GM18873 (cell line): ENCODE measurements at regions not wholly inside any gene's neighbourhood (a gene's known extent, or its start where the extent isn't known, plus 50 kb on each side); places are given as distances from the start of the nearest gene placed in this dataset.
"Not testable (repeated sequence)": the region's sequence is repeated elsewhere in the genome, so short reads cannot be mapped to it uniquely, and the experiment has no call there.

ENCODE experiments used
- ATAC-seq: cut with Tn5 transposase; IDR thresholded peaks from one replicate; pipeline ENCODE4 v1.9.1; 2021; ENCODE audit warnings: mild to moderate bottlenecking, moderate library complexity, moderate number of reproducible peaks; ENCODE audit not compliant: unreplicated experiment, low FRiP score

DNA sequence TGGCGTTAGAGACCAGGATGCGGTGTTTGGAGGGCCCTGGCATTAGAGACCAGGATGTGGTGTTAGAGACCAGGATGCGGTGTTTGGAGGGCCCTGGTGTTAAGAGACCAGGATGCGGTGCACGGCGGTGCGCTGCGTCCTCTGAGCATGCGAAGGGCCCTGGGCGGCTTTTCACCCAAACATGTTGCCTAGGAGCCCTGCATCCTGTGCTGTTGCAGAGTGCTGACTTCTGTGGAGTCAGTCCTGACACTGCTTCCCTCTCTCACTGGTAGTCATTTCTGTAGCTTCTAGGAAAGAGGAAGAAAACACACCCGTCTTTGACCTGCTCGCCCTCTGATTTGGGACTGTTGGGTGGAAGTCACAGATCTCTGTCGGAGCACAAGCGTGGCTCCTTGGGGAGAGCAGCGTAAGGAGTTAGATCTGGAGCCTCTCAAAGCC lies 141.2 kb downstream of the LAT start:
- ATAC-seq = no peak

GRCh38 chr16:29124828-29125227 lies 140.0 kb downstream of the LAT start:
- no peak for ATAC-seq

DNA sequence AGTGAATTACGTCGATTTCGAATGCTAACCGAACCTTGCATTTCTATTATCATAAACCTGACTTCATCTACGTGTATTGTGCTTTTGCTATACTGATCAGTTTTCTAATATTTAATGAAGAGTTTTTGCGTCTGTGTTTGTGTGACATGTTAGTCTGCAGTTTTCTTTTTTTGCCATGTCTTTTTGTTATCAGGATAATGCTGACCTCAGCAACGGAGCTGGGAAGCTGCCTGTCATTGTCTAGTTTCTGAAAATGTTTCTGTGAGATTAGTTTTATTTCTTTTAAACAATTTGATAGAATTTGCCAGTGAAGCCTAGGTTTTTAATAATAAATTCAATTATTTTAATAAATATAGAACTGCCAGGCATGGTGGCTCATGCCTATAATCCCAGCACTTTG lies 139.3 kb downstream of the LAT start:
- not testable (repeated sequence) for ATAC-seq

DNA sequence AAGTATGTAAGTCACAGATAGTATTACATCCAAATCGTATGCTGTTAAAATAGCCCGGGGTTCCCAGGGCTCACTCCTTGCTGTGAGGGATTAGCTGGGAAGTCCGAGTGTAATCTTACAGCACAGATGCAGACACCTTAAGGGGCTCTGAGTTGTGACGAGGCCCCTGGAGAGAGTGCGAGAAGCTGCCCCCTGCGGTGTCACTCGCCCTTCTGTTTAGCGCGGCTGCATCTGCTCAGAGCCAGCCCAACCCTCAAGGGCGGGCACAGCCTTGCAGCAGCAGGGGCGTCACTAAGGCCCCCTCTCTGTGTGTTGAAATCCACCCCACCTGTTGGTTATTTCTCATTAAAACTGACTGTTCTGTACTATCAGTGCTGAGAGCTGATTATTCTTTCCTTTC lies 135.8 kb downstream of the LAT start:
- not testable (repeated sequence) for ATAC-seq

DNA sequence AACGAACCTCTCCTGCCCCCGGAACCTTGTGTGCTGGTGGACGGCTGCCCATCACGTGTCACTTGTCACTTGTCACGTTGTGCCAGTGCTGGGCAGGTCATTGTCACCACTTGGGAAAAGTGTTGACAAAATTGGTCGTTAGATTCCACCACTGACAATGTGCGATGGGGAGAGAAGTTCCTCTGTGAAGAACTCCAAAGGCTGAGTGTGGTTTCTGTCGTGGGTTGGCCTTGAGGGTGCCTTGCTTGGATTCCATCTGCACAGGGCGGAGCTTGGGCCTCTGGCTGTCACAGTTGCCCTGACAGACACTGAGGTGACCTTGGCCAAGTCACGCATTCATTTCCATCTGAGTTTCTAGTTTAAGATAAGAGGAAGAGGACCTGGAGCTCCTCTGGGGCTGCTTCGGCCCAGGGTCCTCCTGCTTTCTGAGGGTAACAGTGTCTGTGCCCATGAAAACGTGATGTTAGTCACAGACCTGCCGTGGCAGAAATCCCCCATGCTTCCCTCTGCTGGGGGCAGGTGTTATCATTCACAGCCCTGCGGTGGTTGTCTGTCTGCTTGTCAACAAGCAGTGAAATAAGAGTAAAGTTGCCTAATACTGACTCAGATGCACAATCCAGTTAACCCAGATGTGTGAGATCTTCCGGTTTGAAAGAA lies 133.6 kb downstream of the LAT start:
- ATAC-seq = not testable (repeated sequence)

- ATAC-seq = no peak
These were observed 132.8 kb downstream of the LAT start for GRCh38 chr16:29117631-29118030.

- ATAC-seq = no peak
These were observed 132.1 kb downstream of the LAT start for GRCh38 chr16:29116980-29117379.

DNA sequence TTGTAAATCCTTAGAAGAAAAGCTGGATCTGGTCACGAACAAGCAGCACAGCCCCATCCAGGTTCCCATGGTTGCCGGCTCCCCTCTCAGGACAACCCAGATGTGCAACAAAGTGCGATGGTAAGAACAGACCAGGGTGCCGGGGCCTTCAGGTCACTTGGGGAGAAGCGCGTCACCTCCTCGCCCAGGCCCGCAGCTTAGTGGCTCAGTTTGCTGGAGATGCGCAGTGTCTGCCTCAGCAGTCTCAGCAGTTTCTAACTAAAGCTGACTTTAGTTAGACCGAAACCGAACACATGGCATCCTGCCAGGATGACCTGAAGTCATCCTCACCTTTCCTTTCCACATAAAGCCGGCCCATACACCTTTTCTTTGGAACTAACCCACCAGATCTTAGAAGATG lies 131.4 kb downstream of the LAT start:
- ATAC-seq = not testable (repeated sequence)

DNA sequence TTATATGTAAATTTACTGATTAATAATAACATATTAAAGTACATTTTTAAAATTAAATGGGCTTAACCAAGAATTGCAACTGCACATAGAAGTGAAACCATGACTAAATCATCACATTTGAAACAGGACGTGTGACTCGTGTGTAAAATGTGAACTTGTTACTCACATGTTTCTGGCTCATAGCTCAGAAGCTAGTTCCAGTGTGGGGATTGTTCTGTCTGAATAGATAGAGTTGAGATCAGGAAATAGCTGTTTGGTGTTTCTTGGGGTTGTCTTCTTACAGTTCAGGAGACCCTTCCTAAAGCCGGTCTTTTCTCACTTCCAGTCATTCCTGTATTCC lies 130.9 kb downstream of the LAT start:
- not testable (repeated sequence) for ATAC-seq

- not testable (repeated sequence) for ATAC-seq
These were observed 130.3 kb downstream of the LAT start for GRCh38 chr16:29114989-29115801.

DNA sequence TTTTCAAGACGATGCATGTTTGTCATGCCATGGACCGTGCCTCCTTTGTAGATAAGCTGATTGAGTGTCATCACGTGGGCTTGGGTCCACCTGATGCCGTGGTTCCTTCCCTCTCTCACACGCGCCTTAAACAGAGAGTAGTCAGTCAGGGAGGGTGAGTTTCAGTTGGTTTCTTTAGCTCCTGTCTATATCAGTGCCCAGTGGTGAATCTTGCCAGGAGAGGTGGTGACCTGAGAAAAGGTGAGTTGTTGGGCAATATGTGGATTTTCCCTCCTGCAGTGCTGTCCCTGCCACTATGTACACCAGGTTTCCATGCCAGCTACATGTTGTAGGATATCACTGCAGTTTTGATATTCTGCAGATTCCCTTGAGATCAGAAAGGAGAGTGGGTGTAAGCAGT lies 129.7 kb downstream of the LAT start:
- ATAC-seq = no peak

DNA sequence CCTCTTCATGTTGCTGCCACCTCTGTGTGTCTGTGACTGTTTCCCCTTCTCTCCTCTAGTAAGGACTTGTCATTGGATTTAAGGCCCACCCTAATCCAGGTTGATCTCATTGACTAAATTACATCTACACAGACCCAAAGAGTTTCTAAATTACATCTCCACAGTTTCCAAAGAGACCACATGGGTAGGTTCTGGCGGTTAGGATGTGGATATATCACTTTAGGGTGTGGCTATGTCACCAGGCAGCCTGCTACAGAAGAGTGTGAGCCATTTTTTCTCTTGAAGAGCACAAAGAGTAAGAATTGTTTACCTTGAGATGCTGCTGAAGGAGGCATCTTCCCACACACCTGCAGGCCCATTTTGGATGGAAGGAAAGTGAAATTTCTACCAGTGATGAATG lies 128.6 kb downstream of the LAT start:
- ATAC-seq = not testable (repeated sequence)

- ATAC-seq = no peak
These were observed 128.0 kb downstream of the LAT start for GRCh38 chr16:29112755-29113347.

DNA sequence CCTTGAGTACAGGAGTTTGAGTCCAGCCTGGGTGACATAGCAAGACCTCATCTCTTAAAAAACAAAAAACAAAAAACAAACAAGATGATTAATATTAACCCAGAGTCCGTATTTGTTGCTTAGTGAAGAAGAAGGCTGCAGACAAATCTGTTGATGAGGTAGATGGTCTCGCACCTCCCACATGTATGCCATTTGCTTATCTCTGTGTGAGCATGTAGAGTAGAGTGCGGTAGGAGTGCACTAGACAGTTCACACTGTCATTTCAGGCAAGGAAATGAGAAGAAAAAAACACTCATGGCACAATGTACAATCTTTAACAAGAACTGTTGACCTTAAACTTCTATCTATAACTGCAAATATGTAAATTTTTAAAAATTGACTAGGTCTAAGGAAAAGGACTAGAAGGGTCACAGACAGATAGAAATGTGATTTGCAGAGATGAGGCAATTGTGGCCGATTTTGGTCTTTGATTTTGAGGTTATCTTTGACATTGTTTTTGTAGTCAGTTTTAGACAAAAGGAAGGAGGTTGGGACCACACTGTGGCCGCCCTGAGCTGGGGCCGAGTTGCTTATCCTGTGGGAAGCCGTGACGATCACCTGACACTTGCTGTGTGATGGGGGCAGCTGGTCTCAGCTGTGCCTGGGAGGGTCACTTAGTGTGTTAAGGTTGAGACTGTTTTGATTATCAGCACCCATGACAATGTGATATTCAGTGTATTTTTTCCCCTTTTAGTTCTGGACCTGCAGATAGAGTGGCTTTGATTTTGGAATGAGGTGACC lies 127.2 kb downstream of the LAT start:
- ATAC-seq = not testable (repeated sequence)

DNA sequence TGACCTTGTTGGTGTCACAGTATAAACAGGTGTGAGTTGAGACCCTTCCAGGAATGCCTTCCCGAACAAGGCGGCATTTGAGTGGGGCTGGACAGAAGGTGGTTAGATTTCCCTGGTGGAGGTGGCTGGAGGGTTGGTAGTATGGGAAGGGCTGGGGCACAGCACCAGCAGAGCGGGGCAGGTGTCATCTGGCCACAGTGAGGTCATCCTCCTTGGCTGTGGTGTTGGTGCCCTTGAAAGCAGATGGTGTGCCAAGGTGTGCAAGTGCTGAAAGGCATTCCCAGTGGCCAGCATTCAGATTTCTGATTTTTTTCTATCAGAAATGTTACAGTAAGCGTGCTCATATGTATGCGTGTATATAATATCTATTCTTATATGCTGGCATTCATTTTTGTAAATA lies 126.6 kb downstream of the LAT start:
- ATAC-seq = no peak

DNA sequence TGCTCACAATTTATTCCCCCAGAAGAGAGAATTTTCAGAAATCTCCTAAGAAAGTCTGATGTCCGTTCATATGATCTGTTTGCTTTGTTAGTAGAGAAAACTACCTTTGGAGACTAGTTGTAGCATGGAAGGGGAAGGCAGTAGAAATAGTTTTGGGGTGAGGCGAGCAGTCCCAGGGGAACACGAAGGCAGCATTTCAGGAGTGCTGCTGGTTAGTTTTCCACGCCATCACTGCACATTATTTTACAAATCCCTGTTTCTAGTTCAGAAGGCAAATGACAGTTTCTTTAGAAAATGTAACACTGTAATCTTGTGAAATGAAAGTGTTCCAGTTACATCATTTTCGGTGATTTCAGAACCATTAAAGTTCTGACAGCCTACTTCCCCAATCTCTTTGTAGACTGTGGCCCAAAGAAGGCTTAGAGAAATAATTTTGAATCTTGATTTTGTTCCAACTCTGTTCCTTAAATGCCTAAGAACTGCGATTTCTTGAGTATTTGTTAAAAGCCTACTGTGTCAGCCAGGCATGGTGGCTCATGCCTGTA lies 123.8 kb downstream of the LAT start:
- ATAC-seq = not testable (repeated sequence)

- ATAC-seq = no peak
These were observed 122.4 kb downstream of the LAT start for GRCh38 chr16:29107299-29107698.

DNA sequence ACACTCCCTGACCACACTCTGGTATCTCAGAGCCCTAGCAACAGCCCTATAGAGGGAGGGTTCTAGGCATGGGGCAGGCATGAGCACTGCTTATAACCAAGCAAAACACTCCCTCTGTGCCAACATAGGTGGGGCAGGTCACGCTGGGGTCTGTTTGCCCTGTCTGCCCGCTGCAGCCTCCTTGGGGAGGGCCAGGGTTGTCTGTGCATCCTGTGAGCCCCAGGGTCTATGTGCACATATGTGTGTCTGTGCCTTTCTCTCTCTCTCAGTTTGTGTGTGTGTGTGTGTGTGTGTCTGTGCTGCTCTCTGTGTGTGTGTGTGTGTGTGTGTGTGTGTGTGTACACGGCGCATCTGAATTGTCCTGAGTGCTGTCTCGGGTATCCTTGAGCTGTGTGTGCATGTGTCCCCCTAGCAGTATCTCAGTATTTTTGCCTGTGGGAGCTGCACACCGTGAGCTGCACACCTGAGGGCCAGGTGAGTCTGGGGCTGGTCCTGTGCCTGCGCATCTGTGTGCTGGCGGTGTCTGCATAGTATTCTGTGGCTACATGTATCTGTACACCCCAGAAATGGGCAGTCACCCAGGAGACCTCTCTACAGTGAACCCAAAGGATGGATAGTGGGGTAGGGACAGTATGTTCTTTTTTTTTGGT lies 121.5 kb downstream of the LAT start:
- ATAC-seq = not testable (repeated sequence)

- not testable (repeated sequence) for ATAC-seq
These were observed 119.7 kb downstream of the LAT start for GRCh38 chr16:29104600-29104999.

DNA sequence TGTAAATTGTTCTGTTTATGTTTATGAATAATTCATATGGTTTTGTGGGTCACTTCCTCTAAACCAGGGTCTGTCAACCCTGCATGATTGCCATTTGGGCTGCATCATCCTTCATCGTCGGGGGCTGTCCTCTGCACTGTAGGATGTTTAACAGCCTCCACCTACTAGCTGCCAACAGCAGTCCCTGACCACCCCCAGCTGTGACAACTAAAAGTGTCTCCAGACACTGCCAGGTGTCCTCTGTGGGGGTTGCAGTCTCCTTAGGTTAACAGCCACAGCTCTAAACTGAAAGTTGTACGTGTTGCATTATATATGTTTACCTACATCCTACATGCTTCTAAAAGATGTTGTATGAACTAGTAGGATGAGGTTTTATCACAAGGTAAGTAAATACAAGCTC lies 113.1 kb downstream of the LAT start:
- ATAC-seq = not testable (repeated sequence)
